CD4-positive, alpha-beta memory T cell (primary cell): ENCODE measurements at regions not wholly inside any gene's neighbourhood (a gene's known extent, or its start where the extent isn't known, plus 50 kb on each side); places are given as distances from the start of the nearest gene placed in this dataset.

ENCODE experiments used
- CTCF ChIA-PET: fragments of 350-600 bp; sonication (Branson Sonifier 250); formaldehyde crosslinking; loops from one replicate; lab custom pipeline; 2021; ENCODE audit warnings: inconsistent platforms; ENCODE audit not compliant: partially characterized antibody; lab: Charles Lee
- POLR2A ChIA-PET: fragments of 350-600 bp; sonication (Branson Sonifier 250); formaldehyde crosslinking; loops from one replicate; lab custom pipeline; 2021; ENCODE audit not compliant: partially characterized antibody; lab: Charles Lee
- DNase-seq, 5 donors: peaks; one replicate each; pipeline versions ENCODE4 v3.0.0 to v3.0.0-alpha.2; 2020 to 2022; ENCODE audit warnings: mixed read lengths in 1 of 5
- H3K27ac ChIP-seq: one replicate; pipeline ENCODE4 v1.7.0; 2013; ENCODE audit warnings: low read depth, low read length
- H3K27me3 ChIP-seq: 2 replicates; pipeline ENCODE4 v1.7.0; 2013; ENCODE audit warnings: mild to moderate bottlenecking, low read length, moderate library complexity; ENCODE audit not compliant: insufficient read depth
- H3K36me3 ChIP-seq: 2 replicates; pipeline ENCODE4 v1.7.0; 2013; ENCODE audit warnings: mild to moderate bottlenecking, low read length, moderate library complexity; ENCODE audit not compliant: insufficient read depth
- H3K4me1 ChIP-seq: 2 replicates; pipeline ENCODE4 v1.7.0; 2013; ENCODE audit warnings: mild to moderate bottlenecking, low read length, moderate library complexity; ENCODE audit not compliant: insufficient read depth
- H3K4me3 ChIP-seq, 2 donors: one replicate each; pipeline ENCODE4 v1.7.0; 2013; ENCODE audit warnings: low read length in 2 of 2, mild to moderate bottlenecking in 1 of 2
- H3K9me3 ChIP-seq, 2 donors: one replicate each; pipeline ENCODE4 v1.7.0; 2013; ENCODE audit warnings: low read length in 2 of 2, control low read depth in 1 of 2; ENCODE audit not compliant: control insufficient read depth in 1 of 2
- H3K27ac Mint-ChIP-seq, 7 donors: one replicate each; pipeline ENCODE4 v1.8.0; 2020 to 2021; ENCODE audit warnings: mixed read lengths in 7 of 7, mild to moderate bottlenecking in 6 of 7, inconsistent platforms in 3 of 7, moderate library complexity in 3 of 7
- H3K27me3 Mint-ChIP-seq, 2 donors: one replicate each; pipeline ENCODE4 v1.8.0; 2020 to 2021; ENCODE audit warnings: mixed read lengths in 2 of 2
- H3K36me3 Mint-ChIP-seq, 2 donors: one replicate each; pipeline ENCODE4 v1.8.0; 2020 to 2021; ENCODE audit warnings: mixed read lengths in 2 of 2, inconsistent platforms in 1 of 2, mild to moderate bottlenecking in 1 of 2
- H3K4me1 Mint-ChIP-seq, 4 donors: one replicate each; pipeline ENCODE4 v1.8.0; 2020 to 2021; ENCODE audit warnings: mixed read lengths in 4 of 4, mild to moderate bottlenecking in 1 of 4
- H3K4me3 Mint-ChIP-seq, 8 donors: one replicate each; pipeline ENCODE4 v1.8.0; 2020 to 2021; ENCODE audit warnings: mixed read lengths in 8 of 8, mild to moderate bottlenecking in 7 of 8, moderate library complexity in 6 of 8, inconsistent platforms in 3 of 8
- H3K9me3 Mint-ChIP-seq, 8 donors: one replicate each; pipeline ENCODE4 v1.8.0; 2020 to 2021; ENCODE audit warnings: mixed read lengths in 8 of 8, mild to moderate bottlenecking in 5 of 8, inconsistent platforms in 3 of 8, moderate library complexity in 1 of 8
- intact Hi-C: fragments of 100-400 bp; cut with micrococcal nuclease; formaldehyde crosslinking; loops from one replicate; pipeline ENCODE4 v1.15.1; 2023

DNA sequence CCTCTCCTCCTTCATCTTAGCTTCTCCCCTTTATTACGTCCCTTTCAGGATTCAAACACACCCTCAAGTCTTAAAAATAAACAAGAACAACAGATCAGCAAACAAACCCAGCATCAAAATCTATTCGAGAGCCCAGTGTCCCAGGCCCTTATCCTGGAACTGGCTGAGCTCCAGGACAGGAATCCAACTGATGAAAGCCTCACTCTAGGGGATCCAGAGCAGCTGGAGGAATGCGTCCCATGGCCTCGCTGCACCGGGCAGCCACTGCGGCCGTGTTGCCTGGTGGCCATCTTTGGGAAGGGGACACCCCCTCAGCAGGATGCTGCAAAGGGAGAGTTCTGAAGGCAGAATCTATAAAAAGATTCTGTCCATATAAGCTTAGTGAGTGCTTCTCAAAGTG is 156.5 kb upstream of the BMPER start:
- Mint-ChIP-seq H3K27me3 (no peaks in the 10 kb centered on the region), H3K36me3 (no peaks in the 10 kb centered on the region), H3K4me1 (no peaks in the 10 kb centered on the region), H3K9me3 (peaks cover 0 to 2% (median 0%) of the 10 kb centered on the region in 8 donors), H3K4me3 (no peak overlapping the region), H3K27ac (no peak overlapping the region)
- Histone ChIP-seq H3K4me1 (no peaks in the 10 kb centered on the region), H3K9me3 (no peaks in the 10 kb centered on the region), H3K27ac (no peak overlapping the region), H3K4me3 (no peak overlapping the region), H3K36me3 (no peaks in the 10 kb centered on the region), H3K27me3 (no peaks in the 10 kb centered on the region)
- DNase-seq = no peak
- CTCF ChIA-PET = no interaction called here
- intact Hi-C loops = no loop called here
- POLR2A ChIA-PET = no interaction called here

DNA sequence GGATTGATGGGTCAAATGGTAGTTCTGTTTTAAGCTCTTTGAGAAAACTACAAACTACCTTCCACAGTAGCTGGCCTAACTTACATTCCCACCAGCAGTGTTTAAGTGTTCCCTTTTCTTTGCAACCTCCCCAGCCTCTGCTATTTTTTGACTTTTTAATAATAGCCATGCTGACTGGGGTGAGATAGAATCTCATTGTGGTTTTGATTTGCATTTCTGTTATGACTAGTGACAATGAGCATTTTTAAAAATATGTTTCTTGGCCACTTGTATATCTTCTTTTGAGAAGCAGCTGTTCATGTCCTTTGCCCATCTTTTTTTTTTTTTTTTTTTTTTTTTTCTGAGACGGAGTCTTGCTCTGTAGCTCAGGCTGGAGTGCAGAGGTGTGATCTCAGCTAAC is 155.2 kb upstream of the BMPER start:
- ChIA-PET CTCF (no interaction called here), POLR2A (no interaction called here)
- no peaks in the 10 kb centered on the region for H3K36me3 ChIP-seq
- no peaks in the 10 kb centered on the region for H3K27me3 ChIP-seq
- intact Hi-C loops = no loop called here
- no peak overlapping the region for H3K4me3 Mint-ChIP-seq
- H3K36me3 Mint-ChIP-seq = no peaks in the 10 kb centered on the region
- DNase-seq = no peak
- H3K27ac Mint-ChIP-seq = no peak overlapping the region
- no peaks in the 10 kb centered on the region for H3K4me1 Mint-ChIP-seq
- H3K4me1 ChIP-seq = no peaks in the 10 kb centered on the region
- no peaks in the 10 kb centered on the region for H3K9me3 ChIP-seq
- peaks cover 0 to 2% (median 0%) of the 10 kb centered on the region in 8 donors for H3K9me3 Mint-ChIP-seq
- no peak overlapping the region for H3K27ac ChIP-seq
- no peaks in the 10 kb centered on the region for H3K27me3 Mint-ChIP-seq
- H3K4me3 ChIP-seq = no peak overlapping the region

GRCh38 chr7:33751443-33751842 is 153.9 kb upstream of the BMPER start:
- H3K4me3 Mint-ChIP-seq = no peak overlapping the region
- H3K27ac Mint-ChIP-seq = no peak overlapping the region
- H3K36me3 ChIP-seq = no peaks in the 10 kb centered on the region
- no peaks in the 10 kb centered on the region for H3K4me1 Mint-ChIP-seq
- no peaks in the 10 kb centered on the region for H3K27me3 Mint-ChIP-seq
- ChIA-PET POLR2A (no interaction called here), CTCF (no interaction called here)
- H3K4me3 ChIP-seq = no peak overlapping the region
- intact Hi-C loops = no loop called here
- no peaks in the 10 kb centered on the region for H3K9me3 ChIP-seq
- no peaks in the 10 kb centered on the region for H3K4me1 ChIP-seq
- peaks cover 0 to 2% (median 0%) of the 10 kb centered on the region in 8 donors for H3K9me3 Mint-ChIP-seq
- H3K36me3 Mint-ChIP-seq = no peaks in the 10 kb centered on the region
- H3K27ac ChIP-seq = no peak overlapping the region
- no peak for DNase-seq
- no peaks in the 10 kb centered on the region for H3K27me3 ChIP-seq

GRCh38 chr7:33753881-33754525 is 151.3 kb upstream of the BMPER start:
- intact Hi-C loops = no loop called here
- no peaks in the 10 kb centered on the region for H3K9me3 ChIP-seq
- no peak overlapping the region for H3K4me3 ChIP-seq
- Mint-ChIP-seq H3K4me1 (no peaks in the 10 kb centered on the region), H3K36me3 (no peaks in the 10 kb centered on the region), H3K4me3 (no peak overlapping the region), H3K9me3 (peaks cover 0 to 2% (median 0%) of the 10 kb centered on the region in 8 donors), H3K27ac (no peak overlapping the region), H3K27me3 (no peaks in the 10 kb centered on the region)
- no peaks in the 10 kb centered on the region for H3K27me3 ChIP-seq
- DNase-seq = no peak
- ChIA-PET POLR2A (no interaction called here), CTCF (no interaction called here)
- H3K36me3 ChIP-seq = no peaks in the 10 kb centered on the region
- no peaks in the 10 kb centered on the region for H3K4me1 ChIP-seq
- no peak overlapping the region for H3K27ac ChIP-seq

DNA sequence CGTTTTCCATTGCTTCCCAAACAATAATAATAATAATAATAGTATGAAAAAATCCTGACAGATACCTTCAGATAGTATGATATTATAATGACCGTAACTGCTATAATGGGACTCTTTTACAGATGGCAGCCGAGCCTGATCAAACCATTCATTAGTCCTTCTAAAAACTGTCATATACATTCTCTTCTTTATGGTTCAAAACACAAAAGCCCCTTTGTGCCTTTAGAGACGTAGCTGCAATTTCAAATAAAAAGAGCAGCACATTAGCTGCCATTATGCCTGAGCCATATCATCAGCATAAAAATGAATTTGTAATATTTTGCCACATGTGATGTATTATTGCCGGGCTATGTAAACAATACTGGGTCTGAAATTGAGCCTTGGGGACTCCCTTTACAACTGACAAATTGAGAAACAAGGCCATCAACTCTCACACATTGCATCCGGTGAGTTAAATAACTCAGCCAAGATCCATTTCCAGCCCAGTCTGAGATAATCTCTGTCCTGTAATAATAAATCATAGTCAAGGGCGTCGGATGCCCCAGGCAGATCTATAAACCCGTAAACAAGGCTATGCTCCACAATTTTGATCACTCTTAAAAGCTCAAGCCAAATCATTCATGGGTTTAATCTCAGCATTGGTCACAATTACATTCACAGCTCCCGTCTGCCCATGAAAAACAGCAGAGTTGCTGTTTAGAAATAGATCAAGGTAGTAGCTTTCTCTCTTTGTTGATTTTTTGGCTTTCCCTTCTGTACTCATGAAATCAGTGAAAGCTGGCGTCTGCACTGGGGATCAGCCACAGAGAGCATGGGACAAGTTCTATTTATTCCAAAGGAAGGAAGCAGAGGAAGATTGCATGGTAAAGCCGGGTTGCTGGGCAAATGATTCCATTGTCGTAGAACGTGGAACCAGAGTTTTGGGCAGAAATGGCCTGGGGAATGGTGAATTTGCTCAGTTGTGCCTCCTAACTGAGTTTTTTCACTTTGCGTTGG is 150.1 kb upstream of the BMPER start:
- Mint-ChIP-seq H3K4me1 (no peaks in the 10 kb centered on the region), H3K4me3 (no peak overlapping the region), H3K27ac (no peak overlapping the region), H3K9me3 (peaks cover 0 to 2% (median 0%) of the 10 kb centered on the region in 8 donors), H3K36me3 (no peaks in the 10 kb centered on the region), H3K27me3 (no peaks in the 10 kb centered on the region)
- no peaks in the 10 kb centered on the region for H3K4me1 ChIP-seq
- ChIA-PET CTCF (interaction anchor here (1.1 kb wide), 1 partner anchor 21 kb away, joined by 5 read pairs; no protein-coding TSS in a partner anchor), POLR2A (no interaction called here)
- no peak overlapping the region for H3K4me3 ChIP-seq
- H3K9me3 ChIP-seq = no peaks in the 10 kb centered on the region
- no peak overlapping the region for H3K27ac ChIP-seq
- intact Hi-C loops = no loop called here
- H3K36me3 ChIP-seq = no peaks in the 10 kb centered on the region
- no peaks in the 10 kb centered on the region for H3K27me3 ChIP-seq
- no peak for DNase-seq

DNA sequence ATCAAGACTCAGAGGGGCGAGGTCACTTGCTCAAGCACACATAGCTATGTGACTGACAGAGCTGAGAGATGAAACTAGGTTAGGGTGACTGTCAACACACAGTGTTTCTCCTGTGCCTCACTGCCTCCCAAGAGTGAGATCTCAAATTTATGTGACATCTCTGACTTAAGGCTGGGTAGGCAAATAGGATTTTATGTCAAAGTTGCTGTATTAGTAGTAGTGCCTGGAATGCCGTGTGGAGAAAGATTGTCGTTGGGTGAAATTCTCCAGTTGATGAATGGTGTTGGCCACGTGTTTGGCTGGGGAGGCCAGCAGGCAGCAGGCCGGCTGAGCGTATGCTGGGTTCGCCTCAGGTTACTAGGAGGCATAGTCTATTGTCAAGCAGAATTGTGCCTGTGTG is 148.3 kb upstream of the BMPER start:
- Mint-ChIP-seq H3K36me3 (no peaks in the 10 kb centered on the region), H3K4me1 (no peaks in the 10 kb centered on the region), H3K27ac (no peak overlapping the region), H3K4me3 (no peak overlapping the region), H3K27me3 (no peaks in the 10 kb centered on the region), H3K9me3 (no peaks in the 10 kb centered on the region)
- intact Hi-C loops = no loop called here
- DNase-seq = no peak
- Histone ChIP-seq H3K36me3 (no peaks in the 10 kb centered on the region), H3K4me1 (no peaks in the 10 kb centered on the region), H3K4me3 (no peak overlapping the region), H3K9me3 (no peaks in the 10 kb centered on the region), H3K27ac (no peak overlapping the region), H3K27me3 (no peaks in the 10 kb centered on the region)
- ChIA-PET POLR2A (no interaction called here), CTCF (no interaction called here)

DNA sequence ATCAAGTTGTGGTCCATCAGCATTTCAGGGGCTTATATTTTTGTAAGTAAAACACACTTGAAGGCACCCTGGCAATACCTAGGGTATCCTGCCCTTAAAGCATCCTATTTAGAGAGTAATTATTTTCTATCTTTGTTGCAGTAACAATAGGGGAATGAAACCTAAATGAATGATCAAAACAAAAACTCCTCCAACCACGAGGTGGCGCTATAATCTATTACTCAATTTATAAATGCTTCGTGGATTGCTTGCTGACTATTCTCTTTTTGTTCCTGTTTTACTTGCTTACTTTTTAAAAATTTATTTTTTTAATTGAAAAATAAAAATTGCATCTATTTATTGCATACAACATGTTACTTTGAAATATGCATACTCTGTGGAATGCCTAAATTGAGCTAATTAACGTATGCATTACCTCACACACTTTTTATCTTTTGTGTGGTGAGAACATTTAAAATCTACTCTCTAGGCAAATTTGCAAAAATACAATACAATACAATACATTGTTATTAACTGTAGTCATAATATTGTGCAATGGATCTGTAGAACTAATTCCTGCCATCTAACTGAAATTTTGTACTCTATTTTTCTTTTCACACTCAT is 147.7 kb upstream of the BMPER start:
- no peaks in the 10 kb centered on the region for H3K36me3 Mint-ChIP-seq
- no peak for DNase-seq
- H3K36me3 ChIP-seq = no peaks in the 10 kb centered on the region
- CTCF ChIA-PET = interaction anchor here (1.7 kb wide), 1 partner anchor 10 kb away, joined by 3 read pairs; no protein-coding TSS in a partner anchor
- intact Hi-C loops = no loop called here
- H3K27ac ChIP-seq = no peak overlapping the region
- no peak overlapping the region for H3K4me3 Mint-ChIP-seq
- H3K4me1 ChIP-seq = no peaks in the 10 kb centered on the region
- POLR2A ChIA-PET = no interaction called here
- no peaks in the 10 kb centered on the region for H3K9me3 ChIP-seq
- H3K27me3 Mint-ChIP-seq = no peaks in the 10 kb centered on the region
- H3K27me3 ChIP-seq = no peaks in the 10 kb centered on the region
- H3K4me3 ChIP-seq = no peak overlapping the region
- no peak overlapping the region for H3K27ac Mint-ChIP-seq
- no peaks in the 10 kb centered on the region for H3K4me1 Mint-ChIP-seq
- no peaks in the 10 kb centered on the region for H3K9me3 Mint-ChIP-seq
